Peyer's patch (tissue), 4 donors: ENCODE measurements at regions not wholly inside any gene's neighbourhood (a gene's known extent, or its start where the extent isn't known, plus 50 kb on each side); places are given as distances from the start of the nearest gene placed in this dataset.

Source experiments
- CTCF ChIP-seq, 6 experiments: fragments of 450-650 bp in 4 of 6; fragments of 200-600 bp in 2 of 6; sonication (generic) in 1 of 6; IDR thresholded peaks; one replicate each; pipeline ENCODE4 v1.5.1; 2017 to 2019; ENCODE audit warnings: antibody characterized with exemption in 6 of 6, mild to moderate bottlenecking in 3 of 6, moderate library complexity in 1 of 6
- POLR2A ChIP-seq, 2 donors: fragments of 450-650 bp; IDR thresholded peaks; one replicate each; pipeline ENCODE4 v1.5.1; 2017; ENCODE audit warnings: antibody characterized with exemption in 2 of 2, mild to moderate bottlenecking in 2 of 2, moderate library complexity in 2 of 2

- no peak for TF ChIP-seq CTCF (IDR thresholded peaks at IDR 0.05)
- no peak for TF ChIP-seq POLR2A (IDR thresholded peaks at IDR 0.05)
Measured at GRCh38 chr3:27779176-27779575, 57.1 kb upstream of the EOMES start.
